Spinal cord (tissue), 9 donors: ENCODE measurements at regions not wholly inside any gene's neighbourhood (a gene's known extent, or its start where the extent isn't known, plus 50 kb on each side); places are given as distances from the start of the nearest gene placed in this dataset.
"Not testable (repeated sequence)": the region's sequence is repeated elsewhere in the genome, so short reads cannot be mapped to it uniquely, and the experiment has no call there.

Source experiments
- DNase-seq, 6 donors: peaks; one replicate each; pipeline versions ENCODE4 v3.0.0 to v3.0.0-alpha.2; 2013 to 2015; ENCODE audit warnings: low spot score in 6 of 6, low read depth in 4 of 6
- H3K27ac ChIP-seq: one replicate; pipeline ENCODE4 v1.5.1; 2013; ENCODE audit warnings: low read depth, low read length, control low read depth
- H3K27me3 ChIP-seq: one replicate; pipeline ENCODE4 v1.6.1; 2013; ENCODE audit warnings: low read length; ENCODE audit not compliant: control insufficient read depth, insufficient read depth
- H3K36me3 ChIP-seq: one replicate; pipeline ENCODE4 v1.6.1; 2013; ENCODE audit warnings: low read length; ENCODE audit not compliant: control insufficient read depth, insufficient read depth
- H3K4me1 ChIP-seq: one replicate; pipeline ENCODE4 v1.6.1; 2013; ENCODE audit warnings: low read length; ENCODE audit not compliant: control insufficient read depth, insufficient read depth
- H3K4me3 ChIP-seq: one replicate; pipeline ENCODE4 v1.5.1; 2013; ENCODE audit warnings: low read depth, low read length, control low read depth
- H3K9me3 ChIP-seq: one replicate; pipeline ENCODE4 v1.6.1; 2013; ENCODE audit warnings: low read length; ENCODE audit not compliant: control insufficient read depth, insufficient read depth
- WGBS: methylation state at CpG from one replicate; pipeline ENCODE4 v1.1.5; 2013; ENCODE audit warnings: missing lambda C conversion rate; ENCODE audit not compliant: insufficient coverage; 5-methylcytosine and 5-hydroxymethylcytosine counted together
- donor health status: healthy.

- H3K4me3 ChIP-seq, H3K36me3 ChIP-seq, H3K27me3 ChIP-seq, H3K27ac ChIP-seq, H3K4me1 ChIP-seq, H3K9me3 ChIP-seq, DNase-seq: not testable (repeated sequence)
- WGBS: no CpG with 5 or more reads among the region's 2 CpGs
These were observed 254.1 kb upstream of the DIO3 start for GRCh38 chr14:101307162-101307561.

GRCh38 chr14:101311186-101311585 lies 250.1 kb upstream of the DIO3 start:
- WGBS: 76% methylated on average over 3 of the region's 7 CpGs
- not testable (repeated sequence) for H3K4me3 ChIP-seq, H3K4me1 ChIP-seq, H3K36me3 ChIP-seq, H3K27me3 ChIP-seq, H3K27ac ChIP-seq, DNase-seq, H3K9me3 ChIP-seq

- H3K36me3 ChIP-seq: no peaks in the 10 kb centered on the region
- no peak overlapping the region for H3K4me3 ChIP-seq
- H3K4me1 ChIP-seq: no peaks in the 10 kb centered on the region
- DNase-seq: no peak
- H3K27me3 ChIP-seq: no peaks in the 10 kb centered on the region
- H3K27ac ChIP-seq: no peak overlapping the region
- H3K9me3 ChIP-seq: peaks cover 3% of the 10 kb centered on the region
- WGBS: 67% methylated on average over 5 of the region's 6 CpGs
These were observed 248.0 kb upstream of the DIO3 start for GRCh38 chr14:101313268-101313667.

- H3K4me1 ChIP-seq: no peaks in the 10 kb centered on the region
- WGBS: 100% methylated on average over 2 of the region's 3 CpGs
- H3K27me3 ChIP-seq: no peaks in the 10 kb centered on the region
- DNase-seq: no peak
- no peaks in the 10 kb centered on the region for H3K36me3 ChIP-seq
- H3K4me3 ChIP-seq: no peak overlapping the region
- H3K9me3 ChIP-seq: peaks cover 3% of the 10 kb centered on the region
- H3K27ac ChIP-seq: no peak overlapping the region
These were observed 245.4 kb upstream of the DIO3 start for GRCh38 chr14:101315802-101316296.

- peaks cover 3% of the 10 kb centered on the region for H3K9me3 ChIP-seq
- no peak overlapping the region for H3K4me3 ChIP-seq
- WGBS: 92% methylated on average over 3 of the region's 6 CpGs
- H3K36me3 ChIP-seq: no peaks in the 10 kb centered on the region
- H3K27ac ChIP-seq: no peak overlapping the region
- no peaks in the 10 kb centered on the region for H3K4me1 ChIP-seq
- DNase-seq: no peak
- H3K27me3 ChIP-seq: no peaks in the 10 kb centered on the region
These were observed 243.0 kb upstream of the DIO3 start for GRCh38 chr14:101318271-101318670.

GRCh38 chr14:101320396-101320795 lies 240.9 kb upstream of the DIO3 start:
- Histone ChIP-seq H3K27me3 (no peaks in the 10 kb centered on the region), H3K4me1 (no peaks in the 10 kb centered on the region), H3K36me3 (no peaks in the 10 kb centered on the region), H3K27ac (no peak overlapping the region), H3K9me3 (peaks cover 3% of the 10 kb centered on the region), H3K4me3 (no peak overlapping the region)
- no CpG with 5 or more reads among the region's 1 CpG for WGBS
- no peak for DNase-seq

GRCh38 chr14:101322223-101322622 lies 239.1 kb upstream of the DIO3 start:
- H3K27ac ChIP-seq: no peak overlapping the region
- 86% methylated on average over 4 of the region's 5 CpGs for WGBS
- no peaks in the 10 kb centered on the region for H3K27me3 ChIP-seq
- DNase-seq: no peak
- H3K9me3 ChIP-seq: no peaks in the 10 kb centered on the region
- no peaks in the 10 kb centered on the region for H3K36me3 ChIP-seq
- H3K4me1 ChIP-seq: no peaks in the 10 kb centered on the region
- no peak overlapping the region for H3K4me3 ChIP-seq

GRCh38 chr14:101323111-101323510 lies 238.2 kb upstream of the DIO3 start:
- Histone ChIP-seq H3K4me3 (no peak overlapping the region), H3K27me3 (no peaks in the 10 kb centered on the region), H3K36me3 (no peaks in the 10 kb centered on the region), H3K4me1 (no peaks in the 10 kb centered on the region), H3K9me3 (no peaks in the 10 kb centered on the region), H3K27ac (no peak overlapping the region)
- no peak for DNase-seq
- no CpG with 5 or more reads among the region's 4 CpGs for WGBS

- H3K9me3 ChIP-seq, DNase-seq, H3K27me3 ChIP-seq, H3K4me1 ChIP-seq, H3K27ac ChIP-seq, H3K4me3 ChIP-seq, H3K36me3 ChIP-seq: not testable (repeated sequence)
- WGBS: 98% methylated on average over 5 of the region's 7 CpGs
These were observed 237.6 kb upstream of the DIO3 start for GRCh38 chr14:101323614-101324235.

GRCh38 chr14:101325319-101325718 lies 236.0 kb upstream of the DIO3 start:
- 100% methylated on average over 2 of the region's 4 CpGs for WGBS
- DNase-seq: no peak
- H3K9me3 ChIP-seq: no peaks in the 10 kb centered on the region
- H3K4me3 ChIP-seq: no peak overlapping the region
- H3K27me3 ChIP-seq: no peaks in the 10 kb centered on the region
- no peaks in the 10 kb centered on the region for H3K4me1 ChIP-seq
- H3K36me3 ChIP-seq: no peaks in the 10 kb centered on the region
- H3K27ac ChIP-seq: no peak overlapping the region
